GM12891 (cell line): ENCODE measurements at regions not wholly inside any gene's neighbourhood (a gene's known extent, or its start where the extent isn't known, plus 50 kb on each side); places are given as distances from the start of the nearest gene placed in this dataset.

ENCODE experiments used
- POLR2AphosphoS5 ChIP-seq: IDR thresholded peaks from 2 replicates; pipeline ENCODE4 v1.6.1; 2011; ENCODE audit warnings: low read depth, low read length, control low read depth
- TAF1 ChIP-seq: IDR thresholded peaks from 2 replicates; pipeline ENCODE4 v1.6.1; 2011; ENCODE audit warnings: low read depth, low read length, control low read depth

GRCh38 chr9:68619072-68619471, 78.4 kb upstream of the TMEM252 start:
- no peak for TF ChIP-seq TAF1
- no peak for TF ChIP-seq POLR2AphosphoS5
